ENCODE measurements at regions not wholly inside any gene's neighbourhood (a gene's known extent, or its start where the extent isn't known, plus 50 kb on each side); places are given as distances from the start of the nearest gene placed in this dataset.
"Not testable (repeated sequence)": the region's sequence is repeated elsewhere in the genome, so short reads cannot be mapped to it uniquely, and the experiment has no call there.

- DNase-seq: peak; percentile 6
Observed at GRCh38 chr12:34398366-34398705, 376.0 kb downstream of the ALG10 start.

- DNase-seq: peak; percentile 11
Observed at GRCh38 chr12:34398706-34399630, 376.7 kb downstream of the ALG10 start.

- peak; percentile 9 for DNase-seq
Observed at GRCh38 chr12:34399631-34400410, 377.5 kb downstream of the ALG10 start.

GRCh38 chr12:34400411-34400881, 378.1 kb downstream of the ALG10 start:
- DNase-seq: no peak

GRCh38 chr12:34400986-34401658, 378.8 kb downstream of the ALG10 start:
- peak; percentile 3 for DNase-seq

GRCh38 chr12:34401659-34402227, 379.4 kb downstream of the ALG10 start:
- DNase-seq: peak; percentile 6

- peak; percentile 3 for DNase-seq
Observed at GRCh38 chr12:34402228-34402898, 380.1 kb downstream of the ALG10 start.

- DNase-seq: peak; percentile 6
Observed at GRCh38 chr12:34402899-34403705, 380.8 kb downstream of the ALG10 start.

GRCh38 chr12:34403706-34404376, 381.5 kb downstream of the ALG10 start:
- no peak for DNase-seq

GRCh38 chr12:34404377-34405285, 382.3 kb downstream of the ALG10 start:
- DNase-seq: peak; percentile 7

GRCh38 chr12:34405286-34406227, 383.3 kb downstream of the ALG10 start:
- peak; percentile 12 for DNase-seq

- no peak for DNase-seq
Observed at GRCh38 chr12:34406228-34406995, 384.1 kb downstream of the ALG10 start.

- no peak for DNase-seq
Observed at GRCh38 chr12:34406996-34407300, 384.7 kb downstream of the ALG10 start.

GRCh38 chr12:34407813-34408212, 385.5 kb downstream of the ALG10 start:
- no peak for DNase-seq

- not testable (repeated sequence) for DNase-seq
Observed at GRCh38 chr12:34431509-34431908, 409.2 kb downstream of the ALG10 start.

Measured in right hindlimb (tissue), 1 donor.